ENCODE measurements at regions not wholly inside any gene's neighbourhood (a gene's known extent, or its start where the extent isn't known, plus 50 kb on each side); places are given as distances from the start of the nearest gene placed in this dataset.

DNA sequence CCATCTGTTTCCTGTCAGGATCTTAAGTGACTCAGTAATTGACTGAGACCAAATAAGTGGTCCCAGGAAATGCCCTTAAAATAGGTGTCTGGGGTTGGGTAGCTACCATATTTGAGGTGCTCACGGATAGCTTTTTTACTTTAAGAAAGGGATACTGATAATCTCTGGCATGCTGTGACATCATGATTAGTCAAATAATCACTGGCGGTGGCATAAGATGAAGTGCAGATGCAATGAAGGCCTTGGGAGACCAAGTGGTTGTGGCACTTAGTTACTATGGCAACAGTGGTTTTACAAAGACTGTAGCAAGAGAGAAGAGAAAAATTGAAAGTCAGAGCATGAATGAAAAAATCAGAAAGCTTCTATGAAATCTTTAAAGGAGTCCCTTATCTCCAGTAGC, 114.5 kb upstream of the SLIT2 start:
- no peak overlapping the region for H3K4me3 ChIP-seq
- H2AFZ ChIP-seq: no peak overlapping the region
- no peak overlapping the region for H3K4me2 ChIP-seq
- H3K79me2 ChIP-seq (ENCODE audit: low read depth): no peaks in the 10 kb centered on the region
- H3F3A ChIP-seq (ENCODE audit: insufficient read depth, low read depth): no peaks in the 10 kb centered on the region
- POLR2A ChIA-PET (ENCODE audit: unreplicated experiment): no interaction called here
- no peaks in the 10 kb centered on the region for H3K27me3 ChIP-seq (ENCODE audit: insufficient read depth, low read depth)
- no peaks in the 10 kb centered on the region for H3K9me3 ChIP-seq (ENCODE audit: insufficient read depth, low read depth)
- no peak overlapping the region for H3K27ac ChIP-seq
- H3K36me3 ChIP-seq (ENCODE audit: low read depth): no peaks in the 10 kb centered on the region
- TF ChIP-seq, protein P1, sequence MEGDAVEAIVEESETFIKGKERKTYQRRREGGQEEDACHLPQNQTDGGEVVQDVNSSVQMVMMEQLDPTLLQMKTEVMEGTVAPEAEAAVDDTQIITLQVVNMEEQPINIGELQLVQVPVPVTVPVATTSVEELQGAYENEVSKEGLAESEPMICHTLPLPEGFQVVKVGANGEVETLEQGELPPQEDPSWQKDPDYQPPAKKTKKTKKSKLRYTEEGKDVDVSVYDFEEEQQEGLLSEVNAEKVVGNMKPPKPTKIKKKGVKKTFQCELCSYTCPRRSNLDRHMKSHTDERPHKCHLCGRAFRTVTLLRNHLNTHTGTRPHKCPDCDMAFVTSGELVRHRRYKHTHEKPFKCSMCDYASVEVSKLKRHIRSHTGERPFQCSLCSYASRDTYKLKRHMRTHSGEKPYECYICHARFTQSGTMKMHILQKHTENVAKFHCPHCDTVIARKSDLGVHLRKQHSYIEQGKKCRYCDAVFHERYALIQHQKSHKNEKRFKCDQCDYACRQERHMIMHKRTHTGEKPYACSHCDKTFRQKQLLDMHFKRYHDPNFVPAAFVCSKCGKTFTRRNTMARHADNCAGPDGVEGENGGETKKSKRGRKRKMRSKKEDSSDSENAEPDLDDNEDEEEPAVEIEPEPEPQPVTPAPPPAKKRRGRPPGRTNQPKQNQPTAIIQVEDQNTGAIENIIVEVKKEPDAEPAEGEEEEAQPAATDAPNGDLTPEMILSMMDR (conservative IDR thresholded peaks at IDR 0.05): no peak
- no peak for TF ChIP-seq EZH2 (IDR thresholded peaks at IDR 0.05; ENCODE audit: low read depth)
- CTCF ChIA-PET: no interaction called here
- no peaks in the 10 kb centered on the region for H4K20me1 ChIP-seq (ENCODE audit: insufficient read depth)
- BruUV-seq (replicated peaks): no TSS peak
- H3K9me2 ChIP-seq (ENCODE audit: insufficient read depth): no peaks in the 10 kb centered on the region
- intact Hi-C loops (cut with micrococcal nuclease; ENCODE audit: unreplicated experiment): no loop called here
- no peaks in the 10 kb centered on the region for H3K4me1 ChIP-seq (replicated peaks; ENCODE audit: insufficient read depth)
- no peak for DNase-seq

DNA sequence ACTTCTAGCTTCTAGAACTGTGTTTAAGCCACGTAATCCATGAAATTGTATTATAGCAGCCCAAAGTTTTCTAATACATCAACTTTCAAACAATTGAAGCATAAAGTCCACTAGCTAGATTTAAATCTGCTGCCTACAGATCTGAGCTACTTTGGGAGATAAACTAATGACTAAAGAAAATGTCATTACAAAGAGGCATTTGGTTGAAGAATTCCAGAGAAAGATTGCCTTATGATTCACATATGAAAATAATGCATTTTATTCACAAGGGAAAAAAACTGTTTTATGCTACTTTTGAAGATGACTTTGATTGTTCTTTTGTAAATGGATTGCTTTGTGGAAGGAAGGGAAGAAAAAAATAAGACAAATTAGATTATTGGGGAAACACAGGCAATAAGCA, 124.1 kb upstream of the SLIT2 start:
- ChIA-PET CTCF (no interaction called here), POLR2A (ENCODE audit: unreplicated experiment) (no interaction called here)
- no peaks in the 10 kb centered on the region for H3K4me1 ChIP-seq (replicated peaks; ENCODE audit: insufficient read depth)
- H3K9me3 ChIP-seq (ENCODE audit: insufficient read depth, low read depth): no peaks in the 10 kb centered on the region
- H3K27me3 ChIP-seq (ENCODE audit: insufficient read depth, low read depth): no peaks in the 10 kb centered on the region
- no peaks in the 10 kb centered on the region for H3K36me3 ChIP-seq (ENCODE audit: low read depth)
- no peak overlapping the region for H3K4me3 ChIP-seq
- no peak overlapping the region for H2AFZ ChIP-seq
- no TSS peak for BruUV-seq (replicated peaks)
- TF ChIP-seq, protein P1 (conservative IDR thresholded peaks at IDR 0.05): no peak
- no peak for TF ChIP-seq EZH2 (IDR thresholded peaks at IDR 0.05; ENCODE audit: low read depth)
- no peak overlapping the region for H3K4me2 ChIP-seq
- no peaks in the 10 kb centered on the region for H4K20me1 ChIP-seq (ENCODE audit: insufficient read depth)
- DNase-seq: no peak
- no peaks in the 10 kb centered on the region for H3K79me2 ChIP-seq (ENCODE audit: low read depth)
- H3K27ac ChIP-seq: no peak overlapping the region
- no peaks in the 10 kb centered on the region for H3K9me2 ChIP-seq (ENCODE audit: insufficient read depth)
- H3F3A ChIP-seq (ENCODE audit: insufficient read depth, low read depth): no peaks in the 10 kb centered on the region
- intact Hi-C loops (cut with micrococcal nuclease; ENCODE audit: unreplicated experiment): no loop called here

DNA sequence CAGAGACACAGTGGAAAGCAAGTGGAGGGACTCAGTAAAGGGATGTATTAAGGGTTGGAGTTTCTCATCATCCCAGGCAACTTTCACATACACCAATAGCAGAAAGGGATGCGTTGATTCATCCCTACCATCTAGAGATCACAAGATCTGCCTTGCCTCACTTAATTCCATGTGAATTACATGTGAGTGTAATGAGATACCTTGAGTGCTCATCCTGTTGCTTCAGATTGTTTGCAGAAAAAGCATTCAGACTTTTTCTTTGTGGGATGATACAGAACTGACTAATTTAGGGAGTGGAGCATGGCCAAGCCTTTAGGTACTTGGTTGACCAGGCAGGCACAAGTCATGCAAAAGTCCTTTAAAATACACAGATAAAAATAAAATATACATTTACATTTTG, 124.8 kb upstream of the SLIT2 start:
- CTCF ChIA-PET: no interaction called here
- Histone ChIP-seq H3K36me3 (ENCODE audit: low read depth) (no peaks in the 10 kb centered on the region), H3K9me2 (ENCODE audit: insufficient read depth) (no peaks in the 10 kb centered on the region), H3K79me2 (ENCODE audit: low read depth) (no peaks in the 10 kb centered on the region), H3K27ac (no peak overlapping the region), H3K4me2 (no peak overlapping the region), H3K9me3 (ENCODE audit: insufficient read depth, low read depth) (no peaks in the 10 kb centered on the region), H3K4me1 (replicated peaks; ENCODE audit: insufficient read depth) (no peaks in the 10 kb centered on the region), H4K20me1 (ENCODE audit: insufficient read depth) (no peaks in the 10 kb centered on the region), H2AFZ (no peak overlapping the region), H3F3A (ENCODE audit: insufficient read depth, low read depth) (no peaks in the 10 kb centered on the region), H3K27me3 (ENCODE audit: insufficient read depth, low read depth) (no peaks in the 10 kb centered on the region), H3K4me3 (no peak overlapping the region)
- POLR2A ChIA-PET (ENCODE audit: unreplicated experiment): no interaction called here
- DNase-seq: no peak
- no peak for TF ChIP-seq EZH2 (IDR thresholded peaks at IDR 0.05; ENCODE audit: low read depth)
- TF ChIP-seq, protein P1 (conservative IDR thresholded peaks at IDR 0.05): no peak
- BruUV-seq (replicated peaks): no TSS peak
- intact Hi-C loops (cut with micrococcal nuclease; ENCODE audit: unreplicated experiment): no loop called here

Measured in PC-9 (cell line).